Stimulated activated CD8-positive, alpha-beta memory T cell treated with anti-CD3 and anti-CD28 coated beads, Interleukin-4, amount 100 ng/mL, for 4 hours (primary cell): ENCODE measurements at regions not wholly inside any gene's neighbourhood (a gene's known extent, or its start where the extent isn't known, plus 50 kb on each side); places are given as distances from the start of the nearest gene placed in this dataset.
"Not testable (repeated sequence)": the region's sequence is repeated elsewhere in the genome, so short reads cannot be mapped to it uniquely, and the experiment has no call there.

Experiments used
- DNase-seq, 2 donors: peaks; one replicate each; pipeline ENCODE4 v3.0.0-alpha.2; 2020; ENCODE audit warnings: low read depth in 2 of 2, low spot score in 1 of 2

DNA sequence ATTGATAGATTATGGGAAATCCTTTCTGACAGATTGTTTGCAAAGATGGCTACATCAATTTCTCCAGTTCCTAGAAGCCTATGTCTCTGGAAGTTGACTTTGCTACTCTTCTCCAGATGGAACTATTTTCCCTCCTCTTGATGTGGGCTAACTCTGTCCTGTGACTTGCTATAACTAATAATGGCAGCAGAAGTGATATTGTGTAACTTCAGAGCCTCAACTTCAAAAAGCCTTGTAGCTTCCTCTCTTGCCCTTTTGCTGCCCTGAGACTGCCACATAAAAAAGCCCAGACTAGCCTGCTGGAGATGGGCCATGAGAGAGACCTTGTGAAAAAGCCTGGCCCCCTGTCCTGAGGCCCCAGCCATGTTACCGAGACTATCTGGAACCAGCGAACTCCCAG lies 210.7 kb upstream of the SLC7A11 start:
- no peak for DNase-seq

- DNase-seq = no peak
Measured at GRCh38 chr4:138451276-138451663, 209.1 kb upstream of the SLC7A11 start.

DNA sequence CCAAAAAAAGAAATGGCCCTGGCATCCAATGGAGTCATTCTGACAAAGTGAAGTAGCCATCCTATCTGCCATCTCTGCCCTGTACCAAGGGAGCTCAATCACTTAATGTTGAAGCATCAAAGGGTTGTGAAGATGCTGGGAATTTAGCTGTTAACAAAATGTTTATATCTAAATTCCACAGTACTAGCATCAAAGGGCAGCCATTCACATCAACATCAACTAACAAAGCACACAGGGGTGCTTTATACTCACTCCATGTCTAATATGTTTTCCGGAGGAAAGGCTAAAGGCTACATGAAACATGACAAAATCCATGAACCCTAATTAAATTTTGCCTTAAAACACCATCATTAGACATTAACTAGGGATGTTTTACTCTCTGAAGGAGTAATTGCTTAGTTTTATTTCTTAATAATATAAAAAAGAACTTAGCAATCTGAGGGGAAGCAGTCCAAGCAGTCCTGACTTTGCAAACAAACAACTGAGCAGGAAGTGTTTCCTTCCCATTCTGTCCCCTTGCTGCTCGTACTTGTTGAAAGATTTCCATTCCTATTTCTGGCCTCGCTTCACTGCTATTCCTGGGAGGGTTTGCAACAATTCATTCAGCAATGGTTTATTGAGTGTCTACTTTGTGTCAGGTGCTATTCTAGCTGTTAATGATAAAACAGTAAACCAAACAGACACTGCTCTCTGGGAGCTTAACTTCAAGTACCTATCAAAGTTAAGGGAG lies 208.6 kb upstream of the SLC7A11 start:
- DNase-seq = no peak

- DNase-seq = no peak
Measured at GRCh38 chr4:138449938-138450337, 207.8 kb upstream of the SLC7A11 start.

DNA sequence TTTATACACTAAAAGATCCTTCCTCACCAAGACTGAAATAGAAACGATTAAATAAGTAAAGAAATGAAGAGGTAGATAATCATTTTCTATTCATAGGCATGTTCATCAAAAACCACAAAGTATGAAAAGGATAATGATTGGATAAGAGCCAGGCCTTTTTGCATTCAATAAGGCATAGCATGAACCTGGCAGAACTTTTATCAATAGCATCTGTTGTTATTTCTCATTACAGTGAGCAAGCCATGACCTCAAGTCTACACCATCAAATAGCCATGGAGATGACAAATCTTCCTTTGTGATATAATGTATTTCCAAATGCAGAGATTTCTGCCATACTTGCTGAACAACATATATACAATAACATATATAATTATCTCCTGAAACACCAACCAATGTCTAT lies 206.0 kb upstream of the SLC7A11 start:
- DNase-seq = no peak

DNA sequence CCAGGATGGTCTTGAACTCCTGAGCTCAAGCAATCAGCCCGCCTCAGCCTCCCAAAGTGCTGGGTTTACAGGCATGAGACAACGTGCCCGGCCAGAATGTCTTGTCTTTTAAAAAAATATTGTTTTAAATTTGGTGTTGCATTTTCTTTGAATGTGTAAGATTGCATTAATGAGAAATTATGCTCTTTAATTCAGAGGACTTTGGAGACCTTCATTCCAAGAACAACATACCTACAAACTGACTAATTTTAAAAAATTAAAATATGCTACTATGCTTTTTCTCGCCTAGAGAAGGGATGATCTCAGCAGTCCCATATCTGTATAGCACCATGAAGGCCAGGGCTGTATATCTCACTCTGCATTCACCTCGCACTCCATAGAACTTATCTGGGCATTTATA lies 204.3 kb upstream of the SLC7A11 start:
- DNase-seq = no peak

- DNase-seq = no peak
Measured at GRCh38 chr4:138445098-138445497, 202.9 kb upstream of the SLC7A11 start.

GRCh38 chr4:138444260-138444659 lies 202.1 kb upstream of the SLC7A11 start:
- DNase-seq = no peak

- DNase-seq = no peak
Measured at GRCh38 chr4:138439143-138439581, 197.0 kb upstream of the SLC7A11 start.

DNA sequence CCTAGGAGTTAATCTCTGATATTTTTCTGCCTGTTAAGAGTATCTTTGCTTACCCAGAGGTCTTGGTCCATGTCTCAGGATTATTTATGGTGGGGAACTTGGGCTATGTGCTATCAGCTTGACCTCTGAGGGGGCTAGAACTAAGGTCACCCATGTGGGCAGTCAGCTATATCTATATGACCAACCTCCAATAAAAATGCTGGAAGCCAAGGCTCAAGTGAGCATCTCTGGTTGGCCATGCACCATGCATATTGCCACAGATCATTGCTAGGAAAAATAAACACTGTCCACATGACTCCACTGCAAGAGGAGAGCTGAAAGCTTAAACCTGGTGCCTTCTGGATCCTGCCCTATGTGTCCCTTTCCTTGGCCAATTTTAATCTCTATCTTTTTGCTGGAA lies 196.5 kb upstream of the SLC7A11 start:
- DNase-seq = no peak

DNA sequence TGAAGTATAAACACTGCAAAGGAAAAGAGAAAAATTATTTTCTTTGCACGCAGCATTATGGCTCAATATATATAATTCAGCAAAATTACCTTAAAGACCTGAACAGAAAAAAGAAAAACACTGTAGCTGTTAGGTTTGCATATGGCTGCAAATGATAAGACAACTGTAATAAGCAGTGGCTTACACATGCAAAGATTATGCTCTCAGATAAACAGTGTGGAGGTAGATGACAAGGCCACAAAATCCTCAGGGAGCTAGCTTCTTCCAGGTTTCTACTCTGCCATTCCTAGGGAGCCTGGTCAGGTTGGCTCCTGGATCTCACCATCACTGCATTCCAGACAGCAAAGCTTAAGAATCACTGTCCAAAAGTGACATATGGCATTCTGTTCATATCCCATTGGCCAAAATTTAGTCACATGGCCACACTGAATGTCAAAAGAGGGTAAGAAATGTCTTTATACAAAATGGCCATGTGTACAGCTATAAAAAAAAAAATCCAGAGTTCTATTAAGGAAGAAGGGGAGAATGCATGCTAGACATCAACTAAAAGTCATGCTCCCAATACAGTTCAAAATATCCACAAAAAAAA lies 195.2 kb upstream of the SLC7A11 start:
- no peak for DNase-seq

DNA sequence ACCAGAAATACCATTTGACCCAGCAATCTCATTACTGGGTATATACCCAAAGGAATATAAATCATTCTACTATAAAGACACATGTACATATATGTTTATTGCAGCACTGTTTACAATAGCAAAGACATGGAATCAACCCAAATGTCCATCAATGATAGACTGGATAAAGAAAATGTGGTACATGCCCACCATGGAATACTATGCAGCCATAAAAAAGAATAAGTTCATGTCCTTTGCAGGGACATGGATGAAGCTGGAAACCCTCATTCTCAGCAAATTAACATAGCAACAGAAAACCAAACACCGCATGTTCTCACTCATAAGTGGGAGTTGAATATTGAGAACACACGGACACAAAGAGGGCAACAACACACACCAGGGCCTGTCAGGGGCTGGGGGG lies 193.6 kb upstream of the SLC7A11 start:
- DNase-seq = not testable (repeated sequence)

DNA sequence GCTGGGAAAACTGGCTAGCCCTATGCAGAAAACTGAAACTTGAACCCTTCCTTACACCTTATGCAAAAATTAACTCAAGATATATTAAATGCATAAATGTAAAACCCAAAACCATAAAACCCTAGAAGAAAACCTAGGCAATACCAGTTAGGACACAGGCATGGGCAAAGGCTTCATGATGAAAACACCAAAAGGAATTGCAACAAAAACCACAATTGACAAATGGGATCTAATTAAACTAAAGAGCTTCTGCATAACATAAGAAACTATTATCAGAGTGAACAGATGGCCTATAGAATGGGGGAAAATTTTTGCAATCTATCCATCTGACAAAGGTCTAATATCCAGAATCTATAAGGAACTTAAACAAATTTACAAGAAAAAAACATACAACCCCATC lies 192.9 kb upstream of the SLC7A11 start:
- DNase-seq = not testable (repeated sequence)

GRCh38 chr4:138428611-138429010 lies 186.5 kb upstream of the SLC7A11 start:
- no peak for DNase-seq

GRCh38 chr4:138426786-138427185 lies 184.6 kb upstream of the SLC7A11 start:
- no peak for DNase-seq

DNA sequence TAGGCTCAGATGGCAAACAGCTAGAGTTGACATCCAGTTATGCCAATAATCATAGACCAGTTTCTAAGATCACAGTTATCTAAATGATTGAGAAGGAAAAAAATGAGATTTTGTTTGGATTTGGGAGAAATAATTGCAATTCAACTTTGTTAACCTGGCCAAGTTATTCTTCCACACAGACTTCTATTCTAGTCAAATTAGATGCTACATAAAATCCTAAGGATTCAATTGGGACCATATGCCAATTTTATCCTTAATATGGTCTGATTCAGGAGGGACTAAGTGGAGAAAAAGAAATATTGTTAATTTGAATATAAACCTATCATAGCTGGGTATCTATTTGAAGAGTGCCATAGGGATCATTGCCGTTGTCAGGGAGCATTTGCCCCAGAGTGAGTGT lies 178.3 kb upstream of the SLC7A11 start:
- DNase-seq = no peak

GRCh38 chr4:138414202-138414601 lies 172.1 kb upstream of the SLC7A11 start:
- DNase-seq = no peak

DNA sequence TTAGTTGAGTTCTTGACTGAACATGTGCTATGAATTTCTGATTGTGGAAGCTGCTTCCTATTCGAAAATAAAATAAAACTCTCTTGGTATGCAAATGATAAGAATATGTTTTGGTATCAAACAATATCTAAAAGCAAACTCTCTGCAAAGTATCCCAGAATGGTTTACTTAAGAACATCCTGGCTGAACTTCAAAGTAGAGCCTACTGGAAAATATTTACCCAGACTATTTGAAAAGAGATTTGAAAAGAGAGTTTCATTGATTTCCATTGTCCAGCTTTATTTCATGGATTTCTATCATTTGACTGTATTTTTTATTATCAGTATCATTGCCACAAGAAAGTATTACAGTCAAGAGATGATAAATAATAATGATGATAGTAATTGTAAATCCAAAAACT lies 171.1 kb upstream of the SLC7A11 start:
- DNase-seq = no peak

GRCh38 chr4:138412847-138413246 lies 170.7 kb upstream of the SLC7A11 start:
- no peak for DNase-seq

- no peak for DNase-seq
Measured at GRCh38 chr4:138410266-138410665, 168.1 kb upstream of the SLC7A11 start.

DNA sequence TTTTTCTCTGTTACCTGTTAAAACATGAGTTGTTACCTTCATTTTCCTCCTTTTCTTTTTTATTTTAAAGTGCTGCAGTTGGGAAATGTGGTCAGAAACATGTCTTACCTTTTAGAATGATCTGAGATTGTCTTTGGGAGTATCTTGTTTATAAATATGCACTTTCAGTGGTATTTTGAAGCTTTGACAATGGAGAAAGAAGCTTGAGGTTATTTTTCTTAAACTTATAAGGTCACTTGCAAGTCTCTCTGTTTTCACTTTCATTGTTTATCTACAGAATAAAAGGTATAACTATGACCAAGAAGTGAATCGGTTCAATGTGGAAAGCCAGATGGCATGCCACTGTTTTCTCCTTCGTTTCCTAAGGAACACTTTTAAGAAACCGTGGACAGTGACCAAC lies 167.5 kb upstream of the SLC7A11 start:
- DNase-seq = no peak

- no peak for DNase-seq
Measured at GRCh38 chr4:138408758-138409157, 166.6 kb upstream of the SLC7A11 start.

DNA sequence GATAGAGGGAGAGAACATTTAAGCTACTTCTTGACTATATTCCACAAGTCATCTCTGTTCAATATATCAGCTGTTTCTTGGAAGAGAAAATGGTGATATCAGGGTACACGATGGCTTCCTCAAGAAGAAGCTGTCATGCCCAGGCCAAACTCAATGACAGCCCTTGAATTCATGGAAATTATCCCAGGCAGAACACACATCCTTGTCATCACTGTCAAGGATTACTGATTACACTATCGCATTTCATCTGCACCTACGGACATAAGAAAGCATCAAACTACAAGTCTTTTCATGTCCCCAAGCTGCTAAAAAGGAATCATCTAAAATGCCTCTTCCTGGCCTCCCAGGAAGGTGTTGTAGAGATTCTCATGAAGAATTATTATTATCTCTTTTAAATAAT lies 165.2 kb upstream of the SLC7A11 start:
- DNase-seq = no peak
